ENCODE measurements at regions not wholly inside any gene's neighbourhood (a gene's known extent, or its start where the extent isn't known, plus 50 kb on each side); places are given as distances from the start of the nearest gene placed in this dataset.

DNA sequence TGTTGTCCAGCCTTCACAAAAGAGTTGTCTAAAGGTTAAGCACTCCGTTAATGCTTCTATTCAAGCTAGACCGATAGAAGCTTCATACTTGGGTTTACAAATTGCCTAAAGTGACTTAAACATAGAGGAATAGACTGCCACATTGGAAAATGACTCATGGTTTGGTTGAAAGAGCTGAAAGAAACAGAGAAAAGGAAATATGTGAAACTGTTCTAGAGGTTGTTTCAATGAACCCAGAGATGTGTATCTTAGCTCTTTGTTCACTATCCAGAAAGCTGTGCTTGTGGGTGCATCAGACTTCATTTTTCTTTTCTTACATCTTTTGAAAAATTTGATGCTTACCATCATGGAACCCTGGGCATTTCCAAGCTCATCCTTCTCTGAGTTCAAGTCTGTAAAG is 736.2 kb downstream of the INHBA start:
- Histone ChIP-seq H3K27me3 (ENCODE audit: insufficient read depth, low read depth, low read length) (no peaks in the 10 kb centered on the region), H3K4me3 (ENCODE audit: low read length) (no peak overlapping the region), H3K79me2 (replicated peaks; ENCODE audit: insufficient read depth, low read length) (no peaks in the 10 kb centered on the region), H3K9ac (ENCODE audit: low read length) (no peak overlapping the region), H3K36me3 (ENCODE audit: insufficient read depth, low read length) (no peaks in the 10 kb centered on the region), H3F3A (ENCODE audit: insufficient read depth, low read length, poor library complexity, severe bottlenecking) (no peaks in the 10 kb centered on the region), H3K9me3 (ENCODE audit: low read length) (no peaks in the 10 kb centered on the region), H3K27ac (ENCODE audit: low read length) (no peak overlapping the region), H3K9me2 (ENCODE audit: insufficient read depth, low read length) (no peaks in the 10 kb centered on the region), H4K20me1 (ENCODE audit: insufficient read depth) (no peaks in the 10 kb centered on the region), H3K4me2 (ENCODE audit: low read length) (no peak overlapping the region), H2AFZ (ENCODE audit: low read depth, low read length) (no peak overlapping the region)
- TF ChIP-seq POLR2AphosphoS5 (IDR thresholded peaks at IDR 0.05) (no peak), EP300 (conservative IDR thresholded peaks at IDR 0.05; ENCODE audit: poor library complexity, severe bottlenecking) (no peak), CTCF (IDR thresholded peaks at IDR 0.05; ENCODE audit: poor library complexity, severe bottlenecking) (no peak), SMC3 (conservative IDR thresholded peaks at IDR 0.05; ENCODE audit: poor library complexity) (no peak), TAF1 (IDR thresholded peaks at IDR 0.05; ENCODE audit: low read depth) (no peak), RAD21 (conservative IDR thresholded peaks at IDR 0.05) (no peak), EZH2 (IDR thresholded peaks at IDR 0.05; ENCODE audit: borderline replicate concordance, insufficient read depth, low read length, poor library complexity, severe bottlenecking) (no peak)

GRCh38 chr7:40965774-40966173 is 737.1 kb downstream of the INHBA start:
- Histone ChIP-seq H3K9ac (ENCODE audit: low read length) (no peak overlapping the region), H3F3A (ENCODE audit: insufficient read depth, low read length, poor library complexity, severe bottlenecking) (no peaks in the 10 kb centered on the region), H3K36me3 (ENCODE audit: insufficient read depth, low read length) (no peaks in the 10 kb centered on the region), H4K20me1 (ENCODE audit: insufficient read depth) (no peaks in the 10 kb centered on the region), H3K4me2 (ENCODE audit: low read length) (no peak overlapping the region), H3K27ac (ENCODE audit: low read length) (no peak overlapping the region), H3K79me2 (replicated peaks; ENCODE audit: insufficient read depth, low read length) (no peaks in the 10 kb centered on the region), H3K9me3 (ENCODE audit: low read length) (no peaks in the 10 kb centered on the region), H3K9me2 (ENCODE audit: insufficient read depth, low read length) (no peaks in the 10 kb centered on the region), H3K4me3 (ENCODE audit: low read length) (no peak overlapping the region), H3K27me3 (ENCODE audit: insufficient read depth, low read depth, low read length) (no peaks in the 10 kb centered on the region), H2AFZ (ENCODE audit: low read depth, low read length) (no peak overlapping the region)
- TF ChIP-seq EP300 (conservative IDR thresholded peaks at IDR 0.05; ENCODE audit: poor library complexity, severe bottlenecking) = no peak
- TF ChIP-seq TAF1 (IDR thresholded peaks at IDR 0.05; ENCODE audit: low read depth) = no peak
- TF ChIP-seq, protein P1, sequence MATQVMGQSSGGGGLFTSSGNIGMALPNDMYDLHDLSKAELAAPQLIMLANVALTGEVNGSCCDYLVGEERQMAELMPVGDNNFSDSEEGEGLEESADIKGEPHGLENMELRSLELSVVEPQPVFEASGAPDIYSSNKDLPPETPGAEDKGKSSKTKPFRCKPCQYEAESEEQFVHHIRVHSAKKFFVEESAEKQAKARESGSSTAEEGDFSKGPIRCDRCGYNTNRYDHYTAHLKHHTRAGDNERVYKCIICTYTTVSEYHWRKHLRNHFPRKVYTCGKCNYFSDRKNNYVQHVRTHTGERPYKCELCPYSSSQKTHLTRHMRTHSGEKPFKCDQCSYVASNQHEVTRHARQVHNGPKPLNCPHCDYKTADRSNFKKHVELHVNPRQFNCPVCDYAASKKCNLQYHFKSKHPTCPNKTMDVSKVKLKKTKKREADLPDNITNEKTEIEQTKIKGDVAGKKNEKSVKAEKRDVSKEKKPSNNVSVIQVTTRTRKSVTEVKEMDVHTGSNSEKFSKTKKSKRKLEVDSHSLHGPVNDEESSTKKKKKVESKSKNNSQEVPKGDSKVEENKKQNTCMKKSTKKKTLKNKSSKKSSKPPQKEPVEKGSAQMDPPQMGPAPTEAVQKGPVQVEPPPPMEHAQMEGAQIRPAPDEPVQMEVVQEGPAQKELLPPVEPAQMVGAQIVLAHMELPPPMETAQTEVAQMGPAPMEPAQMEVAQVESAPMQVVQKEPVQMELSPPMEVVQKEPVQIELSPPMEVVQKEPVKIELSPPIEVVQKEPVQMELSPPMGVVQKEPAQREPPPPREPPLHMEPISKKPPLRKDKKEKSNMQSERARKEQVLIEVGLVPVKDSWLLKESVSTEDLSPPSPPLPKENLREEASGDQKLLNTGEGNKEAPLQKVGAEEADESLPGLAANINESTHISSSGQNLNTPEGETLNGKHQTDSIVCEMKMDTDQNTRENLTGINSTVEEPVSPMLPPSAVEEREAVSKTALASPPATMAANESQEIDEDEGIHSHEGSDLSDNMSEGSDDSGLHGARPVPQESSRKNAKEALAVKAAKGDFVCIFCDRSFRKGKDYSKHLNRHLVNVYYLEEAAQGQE (IDR thresholded peaks at IDR 0.05; ENCODE audit: borderline replicate concordance) = no peak
- no peak for TF ChIP-seq SMC3 (conservative IDR thresholded peaks at IDR 0.05; ENCODE audit: poor library complexity)
- no peak for TF ChIP-seq MXI1 (conservative IDR thresholded peaks at IDR 0.05; ENCODE audit: poor library complexity, severe bottlenecking)
- no peak for TF ChIP-seq POLR2AphosphoS5 (IDR thresholded peaks at IDR 0.05)
- no peak for TF ChIP-seq RAD21 (conservative IDR thresholded peaks at IDR 0.05)
- no peak for TF ChIP-seq CTCF (IDR thresholded peaks at IDR 0.05; ENCODE audit: poor library complexity, severe bottlenecking)
- TF ChIP-seq EZH2 (IDR thresholded peaks at IDR 0.05; ENCODE audit: borderline replicate concordance, insufficient read depth, low read length, poor library complexity, severe bottlenecking) = no peak

All from neural cell (in vitro differentiated cells).